Neural cell (in vitro differentiated cells): ENCODE measurements at regions not wholly inside any gene's neighbourhood (a gene's known extent, or its start where the extent isn't known, plus 50 kb on each side); places are given as distances from the start of the nearest gene placed in this dataset.

ENCODE experiments used
- H2AFZ ChIP-seq: fragments of 200-600, 300-800 bp; sonication (generic), shearing (Covaris generic); 2 replicates; pipeline ENCODE4 v1.6.0; 2014; ENCODE audit warnings: low read depth, mild to moderate bottlenecking, antibody characterized with exemption, low read length, moderate library complexity
- H3F3A ChIP-seq: fragments of 200-600 bp; shearing (Covaris generic); 2 replicates; pipeline ENCODE4 v1.6.1; 2016; ENCODE audit warnings: mild to moderate bottlenecking, moderate library complexity, mixed read lengths, antibody characterized with exemption, low read length; ENCODE audit not compliant: insufficient read depth, poor library complexity, severe bottlenecking
- H3K27ac ChIP-seq: fragments of 200-600, 300-800 bp; sonication (generic), shearing (Covaris generic); 2 replicates; pipeline ENCODE4 v1.5.1; 2014; ENCODE audit warnings: mild to moderate bottlenecking, low read length, moderate library complexity
- H3K27me3 ChIP-seq: fragments of 300-800, 200-600 bp; sonication (generic), shearing (Covaris generic); 2 replicates; pipeline ENCODE4 v1.6.0; 2014; ENCODE audit warnings: mild to moderate bottlenecking, low read depth, low read length, moderate library complexity; ENCODE audit not compliant: insufficient read depth
- H3K36me3 ChIP-seq: fragments of 300-800, 200-600 bp; sonication (generic), shearing (Covaris generic); 2 replicates; pipeline ENCODE4 v1.5.1; 2014; ENCODE audit warnings: mild to moderate bottlenecking, antibody characterized with exemption, low read length, moderate library complexity; ENCODE audit not compliant: insufficient read depth
- H3K4me2 ChIP-seq: fragments of 300-800, 200-600 bp; sonication (generic), shearing (Covaris generic); 2 replicates; pipeline ENCODE4 v1.6.0; 2014; ENCODE audit warnings: mild to moderate bottlenecking, low read length
- H3K4me3 ChIP-seq: fragments of 300-800, 200-600 bp; sonication (generic), shearing (Covaris generic); 2 replicates; pipeline ENCODE4 v1.5.1; 2014; ENCODE audit warnings: mild to moderate bottlenecking, low read length, moderate library complexity
- H3K79me2 ChIP-seq: fragments of 200-600 bp; shearing (Covaris generic); replicated peaks from 2 replicates; pipeline ENCODE4 v1.6.0; 2014; ENCODE audit warnings: mild to moderate bottlenecking, low read length, moderate library complexity; ENCODE audit not compliant: insufficient read depth
- H3K9ac ChIP-seq: fragments of 300-800, 200-600 bp; sonication (generic), shearing (Covaris generic); 2 replicates; pipeline ENCODE4 v1.6.1; 2016; ENCODE audit warnings: mild to moderate bottlenecking, low read length, mixed read lengths
- H3K9me2 ChIP-seq: fragments of 200-600 bp; shearing (Covaris generic); 2 replicates; pipeline ENCODE4 v1.6.1; 2016; ENCODE audit warnings: mild to moderate bottlenecking, low read length, mixed read lengths; ENCODE audit not compliant: insufficient read depth
- H3K9me3 ChIP-seq: fragments of 200-600, 300-800 bp; sonication (generic), shearing (Covaris generic); 2 replicates; pipeline ENCODE4 v1.6.1; 2016; ENCODE audit warnings: mild to moderate bottlenecking, mixed run types, low read length, moderate library complexity, mixed read lengths
- H4K20me1 ChIP-seq: fragments of 200-600 bp; shearing (Covaris generic); 2 replicates; pipeline ENCODE4 v1.6.1; 2016; ENCODE audit warnings: mild to moderate bottlenecking, mixed run types; ENCODE audit not compliant: insufficient read depth
- CTCF ChIP-seq: fragments of 450-650 bp; IDR thresholded peaks from 2 replicates; pipeline ENCODE4 v1.5.1; 2014; ENCODE audit warnings: antibody characterized with exemption, mild to moderate bottlenecking, moderate library complexity; ENCODE audit not compliant: poor library complexity, severe bottlenecking
- EP300 ChIP-seq: fragments of 450-650 bp; conservative IDR thresholded peaks from 2 replicates; pipeline ENCODE4 v1.6.1; 2014; ENCODE audit warnings: antibody characterized with exemption, mild to moderate bottlenecking, moderate library complexity; ENCODE audit not compliant: poor library complexity, severe bottlenecking
- EZH2 ChIP-seq: fragments of 200-600, 300-800 bp; shearing (Covaris generic), sonication (generic); IDR thresholded peaks from 2 replicates; pipeline ENCODE4 v1.6.1; 2014; ENCODE audit warnings: antibody characterized with exemption, low read length, borderline replicate concordance, mild to moderate bottlenecking; ENCODE audit not compliant: insufficient read depth, poor library complexity, severe bottlenecking
- MXI1 ChIP-seq: fragments of 450-650 bp; conservative IDR thresholded peaks from 2 replicates; pipeline ENCODE4 v1.6.1; 2014; ENCODE audit warnings: antibody characterized with exemption, mild to moderate bottlenecking; ENCODE audit not compliant: poor library complexity, severe bottlenecking
- POLR2AphosphoS5 ChIP-seq: IDR thresholded peaks from 2 replicates; pipeline ENCODE4 v1.6.1; 2012
- RAD21 ChIP-seq: fragments of 450-650 bp; conservative IDR thresholded peaks from 2 replicates; pipeline ENCODE4 v1.6.1; 2014; ENCODE audit warnings: antibody characterized with exemption, mild to moderate bottlenecking, moderate library complexity
- REST ChIP-seq: IDR thresholded peaks from 2 replicates; pipeline ENCODE4 v1.6.1; 2012; ENCODE audit warnings: borderline replicate concordance
- SMC3 ChIP-seq: fragments of 450-650 bp; conservative IDR thresholded peaks from 2 replicates; pipeline ENCODE4 v1.6.1; 2014; ENCODE audit warnings: antibody characterized with exemption, mild to moderate bottlenecking, moderate library complexity; ENCODE audit not compliant: poor library complexity
- TAF1 ChIP-seq: IDR thresholded peaks from 2 replicates; pipeline ENCODE4 v1.6.1; 2012; ENCODE audit warnings: low read depth

- Histone ChIP-seq H3K27me3 (no peaks in the 10 kb centered on the region), H4K20me1 (no peaks in the 10 kb centered on the region), H3K36me3 (no peaks in the 10 kb centered on the region), H3K9ac (no peak overlapping the region), H2AFZ (no peak overlapping the region), H3K9me2 (no peaks in the 10 kb centered on the region), H3K9me3 (no peaks in the 10 kb centered on the region), H3K27ac (no peak overlapping the region), H3K79me2 (no peaks in the 10 kb centered on the region), H3K4me3 (no peak overlapping the region), H3F3A (no peaks in the 10 kb centered on the region), H3K4me2 (no peak overlapping the region)
- TF ChIP-seq TAF1 (no peak), SMC3 (no peak), EZH2 (no peak), MXI1 (no peak), EP300 (no peak), RAD21 (no peak), POLR2AphosphoS5 (no peak), REST (no peak), CTCF (no peak)
Observed at GRCh38 chr12:65761301-65761700, 63.0 kb upstream of the HMGA2 start.

GRCh38 chr12:65764325-65764724, 60.0 kb upstream of the HMGA2 start:
- no peaks in the 10 kb centered on the region for H4K20me1 ChIP-seq

More at GRCh38 chr12:65764325-65764724, 60.0 kb upstream of the HMGA2 start:
- Histone ChIP-seq H3K27ac (no peak overlapping the region), H3K36me3 (no peaks in the 10 kb centered on the region), H3K9ac (no peak overlapping the region), H3F3A (no peaks in the 10 kb centered on the region), H3K9me2 (no peaks in the 10 kb centered on the region), H2AFZ (no peak overlapping the region), H3K27me3 (no peaks in the 10 kb centered on the region), H3K4me2 (no peak overlapping the region), H3K79me2 (no peaks in the 10 kb centered on the region), H3K9me3 (no peaks in the 10 kb centered on the region), H3K4me3 (no peak overlapping the region)
- no peak for TF ChIP-seq REST
- TF ChIP-seq CTCF: no peak
- TF ChIP-seq RAD21: no peak
- TF ChIP-seq SMC3: no peak
- TF ChIP-seq MXI1: no peak
- no peak for TF ChIP-seq EP300
- TF ChIP-seq EZH2: no peak
- TF ChIP-seq TAF1: no peak
- TF ChIP-seq POLR2AphosphoS5: no peak
